Hematopoietic multipotent progenitor cell treated with erythropoietin and hydrocortisone succinate and interleukin-3 and kit ligand, for 6 days (in vitro differentiated cells): ENCODE measurements at regions not wholly inside any gene's neighbourhood (a gene's known extent, or its start where the extent isn't known, plus 50 kb on each side); places are given as distances from the start of the nearest gene placed in this dataset.

Experiments
- DNase-seq: peaks from one replicate; pipeline ENCODE4 v3.0.0-alpha.2; 2015

DNA sequence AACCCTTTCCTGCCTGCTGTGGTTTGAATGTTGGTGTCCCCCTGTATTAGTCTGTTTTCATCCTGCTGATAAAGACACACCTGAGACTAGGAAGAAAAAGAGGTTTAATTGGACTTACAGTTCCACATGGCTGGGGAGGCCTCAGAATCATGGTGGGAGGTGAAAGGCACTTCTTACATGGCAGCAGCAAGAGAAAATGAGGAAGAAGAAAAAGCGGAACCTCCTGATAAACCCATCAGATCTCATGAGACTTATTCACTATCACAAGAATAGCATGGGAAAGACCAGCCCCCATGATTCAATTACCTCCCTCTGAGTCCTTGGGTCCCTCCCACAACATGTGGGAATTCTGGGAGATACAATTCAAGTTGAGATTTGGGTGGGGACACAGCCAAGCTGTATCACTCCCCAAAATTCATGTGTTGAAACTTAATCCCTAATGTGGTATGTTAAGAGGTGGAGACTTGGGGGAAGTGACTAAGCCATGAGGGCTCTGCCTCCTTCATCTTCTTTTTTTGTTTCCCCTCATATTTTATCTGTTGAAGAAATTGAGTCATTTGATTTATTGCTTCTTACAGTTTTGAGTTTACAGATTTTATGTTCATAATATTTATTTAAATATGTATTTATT, 64.9 kb upstream of the SYNCRIP start:
- peak; percentile 12 for DNase-seq

DNA sequence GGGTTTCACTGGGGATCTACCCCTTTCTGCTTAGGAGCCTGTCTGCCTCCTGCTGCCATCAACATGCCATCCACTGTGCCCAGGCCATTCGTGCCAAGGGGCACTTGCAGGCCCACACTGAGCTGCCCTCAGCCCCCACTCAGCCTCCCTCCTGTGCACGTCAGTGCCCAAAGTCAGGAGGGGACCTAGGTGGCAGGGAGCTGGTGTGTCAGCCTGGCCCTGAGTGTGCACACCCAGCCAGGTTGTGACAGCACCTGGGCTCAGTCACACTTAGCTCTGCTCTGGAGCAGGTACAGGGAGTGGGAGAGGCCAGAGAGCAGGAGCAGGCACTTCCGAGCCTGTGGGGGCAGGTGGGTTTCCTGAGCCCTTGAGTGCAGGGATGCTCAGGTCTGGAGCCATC, 63.6 kb upstream of the SYNCRIP start:
- no peak for DNase-seq

DNA sequence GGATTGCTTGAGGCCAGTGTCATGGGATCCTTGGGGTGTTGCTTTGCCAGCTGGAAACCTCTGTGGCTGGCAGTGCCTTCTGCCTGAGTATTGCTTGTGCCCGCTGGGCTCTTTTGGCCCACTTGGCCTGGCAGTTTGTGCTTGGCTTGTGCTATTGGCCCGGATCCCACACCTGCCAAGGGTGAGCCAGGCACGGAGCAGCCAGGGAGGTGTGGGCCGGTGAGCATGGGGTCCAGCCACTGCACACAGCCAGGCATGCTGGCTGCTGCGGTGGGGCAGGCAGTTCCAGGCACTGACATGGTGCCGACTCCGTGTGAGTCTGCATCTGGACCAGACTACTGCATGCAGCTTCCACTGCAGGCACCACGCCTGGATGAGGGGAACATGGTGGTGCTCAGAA, 62.5 kb upstream of the SYNCRIP start:
- DNase-seq: no peak

DNA sequence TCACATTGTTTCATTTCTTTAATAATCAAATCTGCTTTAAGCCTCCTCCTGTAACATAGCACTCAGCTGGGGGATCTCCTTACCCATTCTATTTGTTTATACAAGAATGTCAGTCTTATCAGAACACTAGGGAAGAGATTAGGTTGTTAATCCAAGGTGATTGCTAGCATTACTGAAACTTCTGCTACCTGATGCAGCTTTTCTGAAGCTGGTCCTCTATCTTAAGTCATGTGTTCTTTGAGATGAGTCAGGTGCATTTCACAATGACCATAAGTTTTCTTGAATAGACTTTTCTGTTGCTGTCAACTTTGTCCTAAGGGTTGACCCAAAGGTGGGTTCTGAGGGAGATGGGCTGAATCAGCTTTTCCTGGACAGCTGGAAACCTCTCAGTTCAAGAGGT, 60.7 kb upstream of the SYNCRIP start:
- no peak for DNase-seq
